ENCODE measurements at regions not wholly inside any gene's neighbourhood (a gene's known extent, or its start where the extent isn't known, plus 50 kb on each side); places are given as distances from the start of the nearest gene placed in this dataset.

GRCh38 chr7:42549866-42550485, 313.0 kb upstream of the GLI3 start:
- no peak for TF ChIP-seq CTCF (IDR thresholded peaks at IDR 0.05; ENCODE audit: insufficient read depth, low read length, poor library complexity, severe bottlenecking)
- TF ChIP-seq EZH2phosphoT487 (conservative IDR thresholded peaks at IDR 0.05; ENCODE audit: low read length) = no peak

All from SU-DHL-6 (cell line).